Urothelium cell line (cell line): ENCODE measurements at regions not wholly inside any gene's neighbourhood (a gene's known extent, or its start where the extent isn't known, plus 50 kb on each side); places are given as distances from the start of the nearest gene placed in this dataset.

Experiments
- DNase-seq: peaks from one replicate; pipeline ENCODE4 v3.0.0; 2011; ENCODE audit warnings: low spot score, mixed read lengths
- FAIRE-seq: peaks from 2 replicates; lab custom pipeline; 2011; peaks lifted over from hg19 to GRCh38; lab: Jason Lieb, UNC

DNA sequence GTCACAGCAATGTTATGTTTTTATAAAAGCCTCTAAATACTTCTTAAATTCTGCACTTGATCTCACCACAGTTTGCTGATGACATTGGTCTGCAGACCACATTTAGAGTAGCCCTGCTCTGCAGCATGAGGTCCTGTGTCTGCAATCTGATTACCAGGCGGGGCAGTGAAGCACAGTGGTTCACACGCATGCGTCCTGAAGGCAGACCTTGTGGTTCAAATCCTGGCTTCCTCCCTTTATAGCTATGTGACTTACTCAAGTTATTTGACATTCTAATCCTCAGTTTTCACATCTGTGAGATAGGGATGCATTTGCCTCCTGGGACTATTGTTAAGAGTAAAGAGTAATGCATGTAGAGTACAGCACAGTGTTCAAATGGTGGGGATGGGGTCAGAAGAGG lies 50.3 kb downstream of the BMAL2 start:
- DNase-seq: no peak
- no peak for FAIRE-seq

DNA sequence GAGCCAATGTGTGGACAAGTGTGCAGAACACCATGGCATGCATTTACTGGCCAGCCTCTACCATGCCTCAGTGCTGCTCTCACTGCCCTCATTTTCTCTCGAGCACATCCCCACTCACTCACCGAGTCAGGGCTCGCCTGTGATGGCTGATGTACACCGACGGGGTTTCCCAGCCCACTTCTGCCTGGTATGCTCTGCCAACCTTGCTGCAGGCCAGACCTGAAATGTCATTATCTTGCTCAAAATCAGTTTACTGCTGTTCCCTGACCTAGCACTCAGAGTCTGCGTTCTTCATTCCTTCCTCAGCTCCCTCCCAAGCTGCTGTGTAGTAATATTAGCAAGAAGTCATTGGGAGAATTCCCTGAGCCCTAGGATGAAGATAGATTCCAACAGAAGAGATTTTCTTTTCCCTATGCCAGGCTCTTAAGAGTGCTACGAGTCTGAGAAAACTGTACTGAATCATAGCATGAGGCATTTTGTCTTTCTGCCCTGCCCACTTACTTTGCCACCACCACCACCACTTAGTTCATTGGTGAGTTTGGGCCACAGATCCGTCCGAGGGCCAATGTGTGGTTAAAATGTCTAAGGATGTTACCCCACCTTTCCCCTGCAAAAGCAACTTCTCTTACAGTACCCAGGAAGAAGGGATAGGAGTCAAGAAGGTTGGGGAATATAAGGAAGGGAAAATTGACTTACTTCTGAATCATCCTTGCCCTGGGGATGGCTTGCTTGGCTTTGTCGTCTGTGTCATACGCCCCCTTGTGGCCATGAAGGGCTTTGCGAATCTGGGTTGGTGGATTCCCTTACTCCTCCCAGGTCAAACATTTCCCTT lies 51.0 kb downstream of the BMAL2 start:
- peak; percentile 83 for DNase-seq
- peak; percentile 20 for FAIRE-seq

DNA sequence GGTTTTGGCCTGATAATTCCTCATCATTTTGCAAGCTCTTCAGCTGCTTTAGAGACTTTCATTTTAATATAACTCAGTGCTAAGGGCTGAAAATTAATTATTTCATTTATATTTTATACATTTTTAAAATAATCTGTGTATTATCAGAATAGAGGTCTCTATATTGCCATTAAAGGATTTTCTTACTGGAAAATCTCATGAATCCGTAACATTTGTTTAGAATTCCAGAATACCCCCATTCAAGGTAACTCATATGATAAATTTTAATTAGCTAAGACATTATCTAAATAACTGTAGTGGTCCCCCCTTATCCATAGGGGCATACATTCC lies 51.6 kb downstream of the BMAL2 start:
- DNase-seq (no peak), FAIRE-seq (no peak)

DNA sequence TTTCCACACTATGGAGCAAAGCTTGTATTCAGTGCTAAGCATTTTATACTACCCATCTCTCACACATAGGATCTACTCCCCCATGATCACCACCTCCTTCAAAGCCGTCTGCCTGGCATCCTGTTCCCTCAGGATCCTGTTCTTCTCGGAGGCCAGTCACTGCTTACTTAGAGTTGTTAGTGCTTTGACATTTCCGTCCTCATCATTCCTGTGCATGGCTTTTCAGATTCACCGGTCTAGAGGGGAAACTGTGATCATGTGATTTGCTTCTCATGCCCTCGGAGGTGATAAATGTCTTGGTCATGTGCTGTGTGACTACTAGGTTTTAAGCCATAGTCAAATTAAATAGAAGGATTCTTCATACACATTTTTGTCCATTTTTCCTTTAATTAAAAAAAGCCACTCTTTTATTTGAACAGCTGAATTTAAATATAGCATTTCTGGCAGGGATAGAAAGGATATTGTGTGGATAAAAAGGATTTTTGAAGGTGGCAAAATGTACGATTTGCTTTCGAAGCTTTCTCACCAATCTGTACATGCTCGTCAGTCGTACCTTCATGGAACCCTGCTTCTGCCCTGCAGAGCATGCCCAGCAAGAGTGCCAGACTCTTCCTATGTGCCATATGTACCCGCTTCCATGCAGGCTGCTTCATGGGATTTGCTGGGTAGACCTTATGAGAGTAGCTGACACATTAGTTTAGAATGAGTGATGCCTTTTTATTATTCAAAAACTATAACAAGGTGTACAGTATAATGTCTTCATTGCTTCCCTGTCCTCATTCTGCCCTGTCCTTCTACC lies 53.3 kb downstream of the BMAL2 start:
- no peak for FAIRE-seq

DNA sequence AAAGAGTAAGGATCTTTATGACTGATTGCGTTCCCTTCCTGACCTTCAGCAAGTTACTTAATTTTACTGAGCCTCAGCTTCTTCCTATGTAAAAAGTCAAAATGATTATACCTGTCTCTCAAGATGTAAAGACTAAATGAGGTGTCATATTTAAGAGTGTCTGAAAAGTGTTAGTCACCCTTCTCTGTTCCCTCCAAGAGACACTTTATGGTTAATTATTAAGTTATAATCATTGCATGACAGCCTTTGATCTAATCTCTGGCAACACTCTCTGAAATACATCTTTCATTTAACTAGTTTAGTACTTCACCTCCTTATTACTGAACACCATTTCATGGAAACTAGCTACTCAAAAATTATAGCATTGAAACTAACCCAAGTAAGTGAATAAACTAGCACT lies 54.8 kb downstream of the BMAL2 start:
- DNase-seq: no peak
- FAIRE-seq: no peak

More for the DNA sequence above, 53.3 kb downstream of the BMAL2 start:
- DNase-seq: no peak

DNA sequence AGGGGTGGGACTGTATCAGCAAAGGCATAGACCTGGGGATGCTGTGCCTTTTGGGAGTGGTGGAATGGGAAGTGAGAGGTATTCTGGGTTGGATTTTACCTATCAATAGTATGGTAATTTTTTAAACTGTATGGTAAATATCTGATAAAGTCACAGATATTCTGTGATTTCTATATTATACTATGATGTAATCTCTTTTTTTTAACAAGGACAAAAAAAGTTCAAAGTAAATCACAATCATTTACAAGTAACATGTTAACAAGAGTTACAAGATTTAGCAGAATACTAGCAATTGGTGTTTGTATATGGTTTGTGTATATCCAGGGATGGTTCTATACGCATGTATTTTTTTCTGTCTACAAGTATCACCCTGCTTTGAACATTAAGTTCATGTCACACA lies 56.0 kb downstream of the BMAL2 start:
- DNase-seq: no peak
- no peak for FAIRE-seq

DNA sequence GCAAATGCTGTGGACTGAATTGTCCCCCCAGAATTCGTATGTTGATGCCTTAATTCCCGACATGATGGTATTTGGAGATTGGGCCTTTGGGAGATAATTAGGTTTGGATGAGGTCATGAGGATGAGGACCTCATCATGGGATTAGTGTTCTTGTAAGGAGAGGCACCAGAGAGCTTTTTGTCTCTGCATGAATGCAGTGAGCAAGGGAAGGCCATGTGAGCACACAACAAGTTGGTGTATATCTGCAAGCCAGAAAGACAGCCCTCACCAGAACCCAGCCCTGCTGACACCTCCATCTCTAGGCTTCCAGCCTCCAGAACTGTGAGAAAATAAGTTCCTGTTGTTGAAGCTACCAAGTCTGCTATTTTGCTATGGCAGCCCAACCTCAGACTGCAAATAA lies 51.9 kb upstream of the SMCO2 start:
- no peak for DNase-seq
- FAIRE-seq: no peak

DNA sequence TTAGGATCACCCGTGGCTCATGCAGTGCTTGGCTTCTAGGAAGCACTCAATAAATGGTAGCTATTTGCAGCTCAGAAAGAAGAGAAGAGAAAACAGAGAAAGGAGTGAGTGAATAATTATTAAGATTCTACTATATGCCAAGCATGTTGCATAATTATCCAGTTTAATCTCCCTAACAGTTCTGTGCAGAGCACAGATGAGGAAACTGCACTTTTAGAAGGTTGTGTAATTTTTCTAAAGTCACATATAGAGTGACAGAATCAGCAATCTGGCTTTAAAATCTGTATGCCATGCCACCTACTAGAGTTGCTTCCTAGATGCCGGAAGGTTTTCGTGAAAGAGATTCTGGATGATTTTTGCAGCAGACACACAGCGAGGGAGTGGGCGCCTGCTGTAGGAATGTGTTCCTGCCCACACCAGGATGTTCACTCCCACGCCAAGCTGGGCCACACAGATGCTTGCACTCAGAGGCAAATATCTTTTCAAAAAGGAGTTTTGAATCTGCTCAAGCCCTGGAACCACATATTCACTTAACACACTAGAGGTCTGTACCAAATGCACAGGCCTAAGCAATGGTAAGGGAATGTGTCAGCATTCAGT lies 50.2 kb upstream of the SMCO2 start:
- FAIRE-seq (no peak), DNase-seq (no peak)
